22Rv1 (cell line): ENCODE measurements at regions not wholly inside any gene's neighbourhood (a gene's known extent, or its start where the extent isn't known, plus 50 kb on each side); places are given as distances from the start of the nearest gene placed in this dataset.

ENCODE experiments used
- CTCF ChIP-seq: fragments of 450-650 bp; IDR thresholded peaks from 2 replicates; pipeline ENCODE4 v1.5.1; 2017; ENCODE audit warnings: mild to moderate bottlenecking
- ZFX ChIP-seq: fragments of 450-650 bp; IDR thresholded peaks from 2 replicates; pipeline ENCODE4 v1.6.1; 2017; ENCODE audit warnings: antibody characterized with exemption, borderline replicate concordance

- no peak for TF ChIP-seq CTCF
- no peak for TF ChIP-seq ZFX
Observed at GRCh38 chr4:177558995-177559394, 116.8 kb upstream of the AGA start.
